ENCODE measurements at regions not wholly inside any gene's neighbourhood (a gene's known extent, or its start where the extent isn't known, plus 50 kb on each side); places are given as distances from the start of the nearest gene placed in this dataset.

DNA sequence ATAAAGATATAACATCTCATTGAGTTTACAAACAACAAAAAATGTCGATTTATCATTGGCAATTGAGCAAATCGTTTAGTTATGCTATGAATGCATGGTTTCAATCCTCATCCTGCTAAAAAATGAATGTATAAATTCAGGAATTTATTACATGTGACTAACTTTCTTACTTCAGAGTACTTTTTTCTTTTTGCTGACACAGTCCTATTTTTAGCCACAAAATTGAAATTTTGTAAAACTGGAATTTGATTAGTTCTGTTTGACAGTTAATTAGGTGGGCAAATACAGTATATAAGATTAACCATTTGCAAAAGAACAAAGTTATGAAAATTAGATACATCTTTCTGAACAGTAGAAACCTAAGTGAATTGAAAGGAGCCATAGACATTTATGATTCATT, 925.0 kb upstream of the CHORDC1 start:
- TF ChIP-seq CREB1 (CRISPR knock-in tag; IDR thresholded peaks at IDR 0.05) (no peak), NR3C1 (CRISPR knock-in tag; conservative IDR thresholded peaks at IDR 0.05; ENCODE audit: low read depth) (no peak), OVOL2 (CRISPR knock-in tag; IDR thresholded peaks at IDR 0.05; ENCODE audit: borderline replicate concordance) (no peak), ZBTB21 (CRISPR knock-in tag; IDR thresholded peaks at IDR 0.05; ENCODE audit: borderline replicate concordance) (no peak), ELF4 (CRISPR knock-in tag; IDR thresholded peaks at IDR 0.05; ENCODE audit: low read depth) (no peak), RELA (CRISPR knock-in tag; IDR thresholded peaks at IDR 0.05; ENCODE audit: borderline replicate concordance) (no peak), ZNF121 (CRISPR knock-in tag; IDR thresholded peaks at IDR 0.05) (no peak), NFATC4 (CRISPR knock-in tag; IDR thresholded peaks at IDR 0.05) (no peak), ESRRA (CRISPR knock-in tag; IDR thresholded peaks at IDR 0.05; ENCODE audit: borderline replicate concordance) (no peak), IRF2 (CRISPR knock-in tag; IDR thresholded peaks at IDR 0.05; ENCODE audit: borderline replicate concordance, low read depth) (no peak)
- TF ChIP-seq, protein P1, sequence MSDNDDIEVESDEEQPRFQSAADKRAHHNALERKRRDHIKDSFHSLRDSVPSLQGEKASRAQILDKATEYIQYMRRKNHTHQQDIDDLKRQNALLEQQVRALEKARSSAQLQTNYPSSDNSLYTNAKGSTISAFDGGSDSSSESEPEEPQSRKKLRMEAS (CRISPR knock-in tag; IDR thresholded peaks at IDR 0.05), result no peak
- TF ChIP-seq, protein P2, sequence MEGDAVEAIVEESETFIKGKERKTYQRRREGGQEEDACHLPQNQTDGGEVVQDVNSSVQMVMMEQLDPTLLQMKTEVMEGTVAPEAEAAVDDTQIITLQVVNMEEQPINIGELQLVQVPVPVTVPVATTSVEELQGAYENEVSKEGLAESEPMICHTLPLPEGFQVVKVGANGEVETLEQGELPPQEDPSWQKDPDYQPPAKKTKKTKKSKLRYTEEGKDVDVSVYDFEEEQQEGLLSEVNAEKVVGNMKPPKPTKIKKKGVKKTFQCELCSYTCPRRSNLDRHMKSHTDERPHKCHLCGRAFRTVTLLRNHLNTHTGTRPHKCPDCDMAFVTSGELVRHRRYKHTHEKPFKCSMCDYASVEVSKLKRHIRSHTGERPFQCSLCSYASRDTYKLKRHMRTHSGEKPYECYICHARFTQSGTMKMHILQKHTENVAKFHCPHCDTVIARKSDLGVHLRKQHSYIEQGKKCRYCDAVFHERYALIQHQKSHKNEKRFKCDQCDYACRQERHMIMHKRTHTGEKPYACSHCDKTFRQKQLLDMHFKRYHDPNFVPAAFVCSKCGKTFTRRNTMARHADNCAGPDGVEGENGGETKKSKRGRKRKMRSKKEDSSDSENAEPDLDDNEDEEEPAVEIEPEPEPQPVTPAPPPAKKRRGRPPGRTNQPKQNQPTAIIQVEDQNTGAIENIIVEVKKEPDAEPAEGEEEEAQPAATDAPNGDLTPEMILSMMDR (IDR thresholded peaks at IDR 0.05), result no peak
